ENCODE measurements at regions not wholly inside any gene's neighbourhood (a gene's known extent, or its start where the extent isn't known, plus 50 kb on each side); places are given as distances from the start of the nearest gene placed in this dataset.

- TF ChIP-seq POLR2A (IDR thresholded peaks at IDR 0.05) (no peak), POLR2AphosphoS5 (IDR thresholded peaks at IDR 0.05) (no peak), CTCF (IDR thresholded peaks at IDR 0.05) (no peak), EP300 (IDR thresholded peaks at IDR 0.05) (no peak)
Measured at GRCh38 chr2:45170191-45171135, 161.2 kb upstream of the SIX2 start.

Data from suprapubic skin (tissue), 4 donors.